ENCODE measurements at regions not wholly inside any gene's neighbourhood (a gene's known extent, or its start where the extent isn't known, plus 50 kb on each side); places are given as distances from the start of the nearest gene placed in this dataset.

DNA sequence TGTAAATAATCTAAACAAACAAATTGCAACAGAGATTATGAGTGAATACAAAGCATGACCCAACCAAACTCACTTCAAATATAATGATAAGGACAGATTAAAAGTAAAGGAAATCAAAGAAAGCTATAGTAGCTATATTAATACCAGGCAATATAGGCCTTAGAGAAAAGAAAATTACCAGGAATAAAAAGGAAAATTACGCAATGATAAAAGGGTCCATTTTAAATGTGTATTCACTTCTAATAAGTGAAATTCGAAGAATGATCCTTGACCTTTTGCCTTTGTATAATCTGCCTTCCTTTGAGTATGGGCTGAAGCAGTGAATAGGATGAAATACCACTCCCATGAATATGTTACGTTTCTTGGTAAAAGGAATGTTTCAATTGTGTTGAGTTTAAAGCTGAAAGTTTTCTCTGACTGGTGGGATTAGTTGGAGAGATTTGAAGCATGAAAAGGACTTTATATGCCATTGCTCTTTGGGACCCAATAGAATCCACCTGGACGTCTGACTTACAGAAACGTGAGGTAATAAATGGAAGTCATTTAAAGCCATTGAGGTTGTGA lies 91.9 kb upstream of the HMGCLL1 start:
- no peaks in the 10 kb centered on the region for H3K79me2 ChIP-seq (ENCODE audit: insufficient read depth, low read length)
- no peak overlapping the region for H3K27ac ChIP-seq (ENCODE audit: low read depth, low read length)
- Mint-ChIP-seq H3K4me3 (ENCODE audit: unreplicated experiment) (no peak overlapping the region), H3K4me1 (ENCODE audit: low read depth, unreplicated experiment) (no peaks in the 10 kb centered on the region), H3K27me3 (ENCODE audit: low read depth, unreplicated experiment) (no peaks in the 10 kb centered on the region), H3K27ac (ENCODE audit: unreplicated experiment) (no peak overlapping the region), H3K9me3 (ENCODE audit: unreplicated experiment) (no peaks in the 10 kb centered on the region), H3K36me3 (ENCODE audit: low read depth, unreplicated experiment) (no peaks in the 10 kb centered on the region)
- no peaks in the 10 kb centered on the region for H4K20me1 ChIP-seq (ENCODE audit: insufficient read depth, low read length)
- H3K4me3 ChIP-seq (ENCODE audit: insufficient read depth, low read depth, low read length): no peak overlapping the region
- H3K4me1 ChIP-seq (ENCODE audit: insufficient read depth, low read length): no peaks in the 10 kb centered on the region
- FAIRE-seq (no peak), DNase-seq (ENCODE audit: low read depth) (no peak)
- H3K9ac ChIP-seq (ENCODE audit: low read length): no peak overlapping the region
- no peaks in the 10 kb centered on the region for H3K27me3 ChIP-seq (ENCODE audit: insufficient read depth, low read length)
- no peak overlapping the region for H2AFZ ChIP-seq (ENCODE audit: low read depth, low read length)
- no peaks in the 10 kb centered on the region for H3K36me3 ChIP-seq (ENCODE audit: insufficient read depth, low read length)
- H3K4me2 ChIP-seq (ENCODE audit: low read length): no peak overlapping the region
- H3K9me3 ChIP-seq (ENCODE audit: insufficient read depth, low read depth, low read length): no peaks in the 10 kb centered on the region
- no peak for TF ChIP-seq EZH2 (IDR thresholded peaks at IDR 0.05; ENCODE audit: insufficient read depth, low read length)
- TF ChIP-seq, protein P1, sequence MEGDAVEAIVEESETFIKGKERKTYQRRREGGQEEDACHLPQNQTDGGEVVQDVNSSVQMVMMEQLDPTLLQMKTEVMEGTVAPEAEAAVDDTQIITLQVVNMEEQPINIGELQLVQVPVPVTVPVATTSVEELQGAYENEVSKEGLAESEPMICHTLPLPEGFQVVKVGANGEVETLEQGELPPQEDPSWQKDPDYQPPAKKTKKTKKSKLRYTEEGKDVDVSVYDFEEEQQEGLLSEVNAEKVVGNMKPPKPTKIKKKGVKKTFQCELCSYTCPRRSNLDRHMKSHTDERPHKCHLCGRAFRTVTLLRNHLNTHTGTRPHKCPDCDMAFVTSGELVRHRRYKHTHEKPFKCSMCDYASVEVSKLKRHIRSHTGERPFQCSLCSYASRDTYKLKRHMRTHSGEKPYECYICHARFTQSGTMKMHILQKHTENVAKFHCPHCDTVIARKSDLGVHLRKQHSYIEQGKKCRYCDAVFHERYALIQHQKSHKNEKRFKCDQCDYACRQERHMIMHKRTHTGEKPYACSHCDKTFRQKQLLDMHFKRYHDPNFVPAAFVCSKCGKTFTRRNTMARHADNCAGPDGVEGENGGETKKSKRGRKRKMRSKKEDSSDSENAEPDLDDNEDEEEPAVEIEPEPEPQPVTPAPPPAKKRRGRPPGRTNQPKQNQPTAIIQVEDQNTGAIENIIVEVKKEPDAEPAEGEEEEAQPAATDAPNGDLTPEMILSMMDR (IDR thresholded peaks at IDR 0.05; ENCODE audit: insufficient read depth, low read depth, low read length): no peak

DNA sequence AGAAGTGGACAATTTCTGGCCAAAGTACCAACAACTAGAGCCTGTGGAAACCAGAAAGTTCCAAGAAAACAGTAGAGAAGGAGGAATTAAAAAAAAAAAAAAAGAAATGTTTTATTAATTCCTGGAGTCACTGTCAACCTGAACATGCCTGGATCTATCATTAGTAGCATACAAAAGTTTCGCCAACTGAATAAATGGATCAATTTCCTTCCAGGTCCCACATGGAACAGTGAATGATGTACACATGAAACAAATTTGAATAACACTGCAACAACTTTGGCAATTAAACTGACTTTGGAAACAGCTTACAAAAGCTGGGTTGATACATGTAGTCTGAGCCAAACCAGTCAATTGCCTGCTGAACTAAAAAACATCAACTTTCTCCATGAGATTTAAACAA lies 90.0 kb upstream of the HMGCLL1 start:
- H3K36me3 ChIP-seq (ENCODE audit: insufficient read depth, low read length): no peaks in the 10 kb centered on the region
- Mint-ChIP-seq H3K27me3 (ENCODE audit: low read depth, unreplicated experiment) (no peaks in the 10 kb centered on the region), H3K36me3 (ENCODE audit: low read depth, unreplicated experiment) (no peaks in the 10 kb centered on the region), H3K4me1 (ENCODE audit: low read depth, unreplicated experiment) (no peaks in the 10 kb centered on the region), H3K4me3 (ENCODE audit: unreplicated experiment) (no peak overlapping the region), H3K27ac (ENCODE audit: unreplicated experiment) (no peak overlapping the region), H3K9me3 (ENCODE audit: unreplicated experiment) (no peaks in the 10 kb centered on the region)
- H3K27ac ChIP-seq (ENCODE audit: low read depth, low read length): no peak overlapping the region
- no peaks in the 10 kb centered on the region for H3K79me2 ChIP-seq (ENCODE audit: insufficient read depth, low read length)
- no peak for TF ChIP-seq EZH2 (IDR thresholded peaks at IDR 0.05; ENCODE audit: insufficient read depth, low read length)
- TF ChIP-seq, protein P1 (IDR thresholded peaks at IDR 0.05; ENCODE audit: insufficient read depth, low read depth, low read length): no peak
- no peaks in the 10 kb centered on the region for H3K9me3 ChIP-seq (ENCODE audit: insufficient read depth, low read depth, low read length)
- FAIRE-seq: no peak
- H3K4me1 ChIP-seq (ENCODE audit: insufficient read depth, low read length): no peaks in the 10 kb centered on the region
- H2AFZ ChIP-seq (ENCODE audit: low read depth, low read length): no peak overlapping the region
- H3K9ac ChIP-seq (ENCODE audit: low read length): no peak overlapping the region
- H3K4me2 ChIP-seq (ENCODE audit: low read length): no peak overlapping the region
- H4K20me1 ChIP-seq (ENCODE audit: insufficient read depth, low read length): no peaks in the 10 kb centered on the region
- no peak overlapping the region for H3K4me3 ChIP-seq (ENCODE audit: insufficient read depth, low read depth, low read length)
- DNase-seq (ENCODE audit: low read depth): no peak
- H3K27me3 ChIP-seq (ENCODE audit: insufficient read depth, low read length): no peaks in the 10 kb centered on the region

DNA sequence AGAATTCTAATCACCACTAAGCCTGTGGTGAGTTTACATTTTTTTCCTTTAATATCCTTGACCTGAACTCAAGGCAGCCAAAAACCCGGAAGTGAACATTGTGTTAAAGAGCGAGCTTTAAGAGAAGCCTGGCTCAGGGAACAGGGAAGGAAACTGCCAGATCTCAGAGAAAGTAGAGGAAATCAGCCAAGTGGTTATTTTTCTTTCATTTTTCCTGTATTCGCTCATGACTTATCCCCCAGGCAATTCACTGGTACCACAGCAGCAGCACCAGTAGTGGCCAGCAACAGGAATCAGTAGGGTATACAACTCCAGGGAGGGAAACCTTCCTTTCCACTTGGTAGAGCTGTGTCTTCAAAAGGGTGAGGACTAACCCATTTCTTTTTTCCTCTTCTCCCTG lies 89.6 kb upstream of the HMGCLL1 start:
- no peak for FAIRE-seq
- no peak overlapping the region for H2AFZ ChIP-seq (ENCODE audit: low read depth, low read length)
- H3K27me3 Mint-ChIP-seq (ENCODE audit: low read depth, unreplicated experiment): no peaks in the 10 kb centered on the region

More for the DNA sequence above, 89.6 kb upstream of the HMGCLL1 start:
- Histone ChIP-seq H3K27me3 (ENCODE audit: insufficient read depth, low read length) (no peaks in the 10 kb centered on the region), H3K27ac (ENCODE audit: low read depth, low read length) (no peak overlapping the region), H3K9ac (ENCODE audit: low read length) (no peak overlapping the region), H3K79me2 (ENCODE audit: insufficient read depth, low read length) (no peaks in the 10 kb centered on the region), H3K9me3 (ENCODE audit: insufficient read depth, low read depth, low read length) (no peaks in the 10 kb centered on the region), H3K4me2 (ENCODE audit: low read length) (no peak overlapping the region), H3K36me3 (ENCODE audit: insufficient read depth, low read length) (no peaks in the 10 kb centered on the region), H3K4me1 (ENCODE audit: insufficient read depth, low read length) (no peaks in the 10 kb centered on the region), H4K20me1 (ENCODE audit: insufficient read depth, low read length) (no peaks in the 10 kb centered on the region), H3K4me3 (ENCODE audit: insufficient read depth, low read depth, low read length) (no peak overlapping the region)
- Mint-ChIP-seq H3K27ac (ENCODE audit: unreplicated experiment) (no peak overlapping the region), H3K9me3 (ENCODE audit: unreplicated experiment) (no peaks in the 10 kb centered on the region), H3K4me3 (ENCODE audit: unreplicated experiment) (no peak overlapping the region), H3K36me3 (ENCODE audit: low read depth, unreplicated experiment) (no peaks in the 10 kb centered on the region), H3K4me1 (ENCODE audit: low read depth, unreplicated experiment) (no peaks in the 10 kb centered on the region)
- no peak for TF ChIP-seq EZH2 (IDR thresholded peaks at IDR 0.05; ENCODE audit: insufficient read depth, low read length)
- TF ChIP-seq, protein P1 (IDR thresholded peaks at IDR 0.05; ENCODE audit: insufficient read depth, low read depth, low read length): no peak
- DNase-seq (ENCODE audit: low read depth): peak; percentile 3
